H9 (cell line): ENCODE measurements at regions not wholly inside any gene's neighbourhood (a gene's known extent, or its start where the extent isn't known, plus 50 kb on each side); places are given as distances from the start of the nearest gene placed in this dataset.

Experiments
- DNase-seq: peaks from one replicate; pipeline ENCODE4 v3.0.0-alpha.2; 2017
- H2AFZ ChIP-seq: one replicate; pipeline ENCODE4 v1.6.1; 2013; ENCODE audit warnings: mild to moderate bottlenecking, low read length, control low read depth, moderate library complexity
- H2AK5ac ChIP-seq: 2 replicates; pipeline ENCODE4 v1.6.1; 2013; ENCODE audit warnings: low read length, control low read depth, mixed read lengths; ENCODE audit not compliant: insufficient read length
- H2BK120ac ChIP-seq: one replicate; pipeline ENCODE4 v1.6.1; 2013; ENCODE audit warnings: low read depth, mild to moderate bottlenecking, low read length, control low read depth, inconsistent platforms; ENCODE audit not compliant: poor library complexity, severe bottlenecking
- H2BK12ac ChIP-seq: 2 replicates; pipeline ENCODE4 v1.6.1; 2013; ENCODE audit warnings: low read length, control low read depth, mixed read lengths, low read depth; ENCODE audit not compliant: insufficient read length
- H2BK15ac ChIP-seq: 2 replicates; pipeline ENCODE4 v1.6.1; 2013; ENCODE audit warnings: low read depth, low read length, control low read depth
- H2BK20ac ChIP-seq: one replicate; pipeline ENCODE4 v1.6.1; 2013; ENCODE audit warnings: low read depth, mild to moderate bottlenecking, low read length, control low read depth, inconsistent platforms; ENCODE audit not compliant: poor library complexity, severe bottlenecking
- H2BK5ac ChIP-seq: 2 replicates; pipeline ENCODE4 v1.6.1; 2013; ENCODE audit warnings: low read length, control low read depth, mixed read lengths; ENCODE audit not compliant: insufficient read length
- H3K14ac ChIP-seq: 2 replicates; pipeline ENCODE4 v1.6.1; 2013; ENCODE audit warnings: low read length, control low read depth; ENCODE audit not compliant: insufficient read depth
- H3K18ac ChIP-seq: 2 replicates; pipeline ENCODE4 v1.6.1; 2013; ENCODE audit warnings: low read depth, mild to moderate bottlenecking, mixed read lengths, low read length, control low read depth; ENCODE audit not compliant: insufficient read length
- H3K23ac ChIP-seq: 2 replicates; pipeline ENCODE4 v1.6.1; 2013; ENCODE audit warnings: low read length, control low read depth, mixed read lengths, low read depth; ENCODE audit not compliant: insufficient read length
- H3K23me2 ChIP-seq: 2 replicates; pipeline ENCODE4 v1.6.1; 2013; ENCODE audit warnings: low read depth, mild to moderate bottlenecking, mixed read lengths, low read length, control low read depth; ENCODE audit not compliant: insufficient read length, poor library complexity, severe bottlenecking
- H3K27ac ChIP-seq: 2 replicates; pipeline ENCODE4 v1.5.1; 2013; ENCODE audit warnings: low read length, control low read depth, mixed read lengths, low read depth; ENCODE audit not compliant: insufficient read length
- H3K27me3 ChIP-seq: 2 replicates; pipeline ENCODE4 v1.6.1; 2013; ENCODE audit warnings: low read length, control low read depth, inconsistent platforms; ENCODE audit not compliant: insufficient read depth
- H3K4ac ChIP-seq: 2 replicates; pipeline ENCODE4 v1.6.1; 2013; ENCODE audit warnings: low read depth, mild to moderate bottlenecking, control low read depth, inconsistent platforms, low read length, moderate library complexity
- H3K4me1 ChIP-seq: 2 replicates; pipeline ENCODE4 v1.6.1; 2013; ENCODE audit warnings: low read length, control low read depth, inconsistent platforms; ENCODE audit not compliant: insufficient read depth
- H3K4me2 ChIP-seq: 2 replicates; pipeline ENCODE4 v1.6.1; 2013; ENCODE audit warnings: low read length, control low read depth, mixed read lengths; ENCODE audit not compliant: insufficient read length, insufficient read depth
- H3K56ac ChIP-seq: 2 replicates; pipeline ENCODE4 v1.6.1; 2013; ENCODE audit warnings: low read depth, mild to moderate bottlenecking, mixed read lengths, low read length, control low read depth; ENCODE audit not compliant: insufficient read length
- H3K79me1 ChIP-seq: 2 replicates; pipeline ENCODE4 v1.6.1; 2013; ENCODE audit warnings: low read depth, mild to moderate bottlenecking, moderate library complexity, low read length, control low read depth, inconsistent platforms; ENCODE audit not compliant: insufficient read depth, poor library complexity, severe bottlenecking
- H3K79me2 ChIP-seq: 2 replicates; pipeline ENCODE4 v1.6.1; 2013; ENCODE audit warnings: low read length, control low read depth, inconsistent platforms; ENCODE audit not compliant: insufficient read depth
- H3K9ac ChIP-seq: 2 replicates; pipeline ENCODE4 v1.6.1; 2013; ENCODE audit warnings: low read length, control low read depth, mixed read lengths; ENCODE audit not compliant: insufficient read length; ENCODE audit errors: extremely low read depth
- H3K9me3 ChIP-seq: one replicate; pipeline ENCODE4 v1.6.1; 2013; ENCODE audit warnings: low read depth, low read length, inconsistent platforms; ENCODE audit not compliant: control insufficient read depth
- H3T11ph ChIP-seq: one replicate; pipeline ENCODE4 v1.6.1; 2013; ENCODE audit warnings: mild to moderate bottlenecking, low read length, control low read depth, inconsistent platforms
- H4K20me1 ChIP-seq: one replicate; pipeline ENCODE4 v1.6.1; 2013; ENCODE audit not compliant: control insufficient read depth, insufficient read length, insufficient read depth
- H4K5ac ChIP-seq: 2 replicates; pipeline ENCODE4 v1.6.1; 2013; ENCODE audit warnings: low read depth, mild to moderate bottlenecking, mixed read lengths, low read length, control low read depth; ENCODE audit not compliant: insufficient read length
- H4K8ac ChIP-seq: replicated peaks from 2 replicates; pipeline ENCODE4 v1.6.1; 2013; ENCODE audit warnings: low read length, control low read depth, mixed read lengths, low read depth; ENCODE audit not compliant: insufficient read length
- H4K91ac ChIP-seq: 2 replicates; pipeline ENCODE4 v1.6.1; 2013; ENCODE audit warnings: low read depth, mild to moderate bottlenecking, moderate library complexity, mixed read lengths, low read length, control low read depth; ENCODE audit not compliant: insufficient read length
- H3K27ac Mint-ChIP-seq, 3 experiments: 2 replicates in 2 of 3; 3 replicates in 1 of 3; pipeline ENCODE4 v1.8.0; 2020 to 2021; ENCODE audit warnings: mixed read lengths in 3 of 3, mild to moderate bottlenecking in 1 of 3, moderate library complexity in 1 of 3
- H3K27me3 Mint-ChIP-seq: 2 replicates; pipeline ENCODE4 v1.8.0; 2021; ENCODE audit warnings: low read depth, mild to moderate bottlenecking, moderate library complexity, mixed read lengths
- H3K36me3 Mint-ChIP-seq, 3 experiments: 2 replicates in 2 of 3; 3 replicates in 1 of 3; pipeline ENCODE4 v1.8.0; 2020 to 2021; ENCODE audit warnings: low read depth in 3 of 3, mixed read lengths in 3 of 3; ENCODE audit not compliant: insufficient read depth in 1 of 3
- H3K4me1 Mint-ChIP-seq, 2 experiments: 2 replicates each; pipeline ENCODE4 v1.8.0; 2020; ENCODE audit warnings: mixed read lengths in 2 of 2
- H3K4me3 Mint-ChIP-seq, 2 experiments: 2 replicates in 1 of 2; 3 replicates in 1 of 2; pipeline ENCODE4 v1.8.0; 2020 to 2021; ENCODE audit warnings: mild to moderate bottlenecking in 2 of 2, mixed read lengths in 2 of 2, moderate library complexity in 1 of 2
- H3K9me3 Mint-ChIP-seq, 2 experiments: 2 replicates in 1 of 2; 3 replicates in 1 of 2; pipeline ENCODE4 v1.8.0; 2020; ENCODE audit warnings: mild to moderate bottlenecking in 2 of 2, mixed read lengths in 2 of 2, moderate library complexity in 1 of 2
- CTCF ChIP-seq: fragments of 200-600 bp; sonication (generic); conservative IDR thresholded peaks from 3 replicates; pipeline ENCODE4 v1.8.0; 2021; ENCODE audit warnings: antibody characterized with exemption, mild to moderate bottlenecking
- WGBS: extraction: QIAGEN DNeasy Blood & Tissue Kit; methylation state at CpG from one replicate; pipeline ENCODE4 v1.1.7; 2013; ENCODE audit warnings: missing lambda C conversion rate, low lambda C conversion rate, mixed read lengths; ENCODE audit not compliant: insufficient read length; ENCODE audit errors: extremely low coverage; 5-methylcytosine and 5-hydroxymethylcytosine counted together

- no peak for DNase-seq
- H3K36me3 Mint-ChIP-seq, result no peaks in the 10 kb centered on the region
- no peaks in the 10 kb centered on the region for H4K20me1 ChIP-seq
- no peaks in the 10 kb centered on the region for H3K4me1 Mint-ChIP-seq
- H3K4me2 ChIP-seq, result no peak overlapping the region
- no peak overlapping the region for H4K5ac ChIP-seq
- H2AFZ ChIP-seq, result no peak overlapping the region
- H3K9me3 Mint-ChIP-seq, result no peaks in the 10 kb centered on the region
- no peak overlapping the region for H2BK20ac ChIP-seq
- TF ChIP-seq CTCF, result no peak
- H3K9me3 ChIP-seq, result no peaks in the 10 kb centered on the region
- no peak overlapping the region for H3K4me3 Mint-ChIP-seq
- H3K14ac ChIP-seq, result no peak overlapping the region
- H3K79me1 ChIP-seq, result no peaks in the 10 kb centered on the region
- no peaks in the 10 kb centered on the region for H3K27me3 ChIP-seq
- WGBS, result no CpG with 5 or more reads among the region's 2 CpGs
- H4K91ac ChIP-seq, result no peak overlapping the region
- no peaks in the 10 kb centered on the region for H3K27me3 Mint-ChIP-seq
- H2AK5ac ChIP-seq, result no peak overlapping the region
- H3K23me2 ChIP-seq, result no peaks in the 10 kb centered on the region
- H2BK5ac ChIP-seq, result no peak overlapping the region
- H2BK120ac ChIP-seq, result no peak overlapping the region
- no peak overlapping the region for H4K8ac ChIP-seq
- H2BK15ac ChIP-seq, result no peak overlapping the region
- no peak overlapping the region for H3K9ac ChIP-seq
- no peak overlapping the region for H3K4ac ChIP-seq
- no peak overlapping the region for H3K27ac ChIP-seq
- H3K27ac Mint-ChIP-seq, result no peak overlapping the region
- no peaks in the 10 kb centered on the region for H3K4me1 ChIP-seq
- H3K18ac ChIP-seq, result no peak overlapping the region
- no peak overlapping the region for H3K23ac ChIP-seq
- no peaks in the 10 kb centered on the region for H3K79me2 ChIP-seq
- H3K56ac ChIP-seq, result no peak overlapping the region
- H3T11ph ChIP-seq, result no peak overlapping the region
- H2BK12ac ChIP-seq, result no peak overlapping the region
Measured at GRCh38 chr9:101902051-101902450, 163.6 kb upstream of the GRIN3A start.
